ENCODE measurements at regions not wholly inside any gene's neighbourhood (a gene's known extent, or its start where the extent isn't known, plus 50 kb on each side); places are given as distances from the start of the nearest gene placed in this dataset.
"Not testable (repeated sequence)": the region's sequence is repeated elsewhere in the genome, so short reads cannot be mapped to it uniquely, and the experiment has no call there.

- not testable (repeated sequence) for H3K27ac Mint-ChIP-seq; H3K27me3 Mint-ChIP-seq (ENCODE audit: insufficient read depth); H3K4me1 Mint-ChIP-seq (ENCODE audit: low read depth); H3K36me3 Mint-ChIP-seq (ENCODE audit: low read depth); H3K9me3 Mint-ChIP-seq; H3K4me3 Mint-ChIP-seq
- peak; percentile 55 for TF ChIP-seq CTCF (IDR thresholded peaks at IDR 0.05)
- peak; percentile 1 for DNase-seq
Measured at GRCh38 chr6:58047865-58048264, 730.4 kb downstream of the PRIM2 start.

GRCh38 chr6:58055465-58056176 lies 738.2 kb downstream of the PRIM2 start:
- H3K27ac Mint-ChIP-seq; DNase-seq; H3K27me3 Mint-ChIP-seq (ENCODE audit: insufficient read depth); H3K9me3 Mint-ChIP-seq; H3K4me1 Mint-ChIP-seq (ENCODE audit: low read depth); H3K36me3 Mint-ChIP-seq (ENCODE audit: low read depth); H3K4me3 Mint-ChIP-seq: not testable (repeated sequence)

- not testable (repeated sequence) for H3K4me1 Mint-ChIP-seq (ENCODE audit: low read depth); H3K36me3 Mint-ChIP-seq (ENCODE audit: low read depth); H3K9me3 Mint-ChIP-seq; H3K4me3 Mint-ChIP-seq; H3K27me3 Mint-ChIP-seq (ENCODE audit: insufficient read depth)
- H3K27ac Mint-ChIP-seq, result peak overlapping the region; percentile 74
- DNase-seq, result peak; percentile 76
Measured at GRCh38 chr6:58059701-58060100, 742.3 kb downstream of the PRIM2 start.

- H3K9me3 Mint-ChIP-seq; H3K36me3 Mint-ChIP-seq (ENCODE audit: low read depth); H3K27ac Mint-ChIP-seq; H3K4me3 Mint-ChIP-seq; DNase-seq; H3K27me3 Mint-ChIP-seq (ENCODE audit: insufficient read depth); H3K4me1 Mint-ChIP-seq (ENCODE audit: low read depth): not testable (repeated sequence)
Measured at GRCh38 chr6:58063542-58063941, 746.1 kb downstream of the PRIM2 start.

- H3K27me3 Mint-ChIP-seq (ENCODE audit: insufficient read depth), result not testable (repeated sequence)
Measured at GRCh38 chr6:58067867-58068548, 750.6 kb downstream of the PRIM2 start.

GRCh38 chr6:58073263-58073662 lies 755.8 kb downstream of the PRIM2 start:
- H3K4me3 Mint-ChIP-seq, result no peak overlapping the region
- H3K9me3 Mint-ChIP-seq, result no peaks in the 10 kb centered on the region
- H3K4me1 Mint-ChIP-seq (ENCODE audit: low read depth), result no peaks in the 10 kb centered on the region
- H3K36me3 Mint-ChIP-seq (ENCODE audit: low read depth), result no peaks in the 10 kb centered on the region
- no peak for DNase-seq
- peaks cover 5% of the 10 kb centered on the region for H3K27me3 Mint-ChIP-seq (ENCODE audit: insufficient read depth)
- no peak for TF ChIP-seq CTCF (IDR thresholded peaks at IDR 0.05)
- H3K27ac Mint-ChIP-seq, result no peak overlapping the region

More at GRCh38 chr6:58067867-58068548, 750.6 kb downstream of the PRIM2 start:
- H3K4me3 Mint-ChIP-seq; DNase-seq; H3K4me1 Mint-ChIP-seq (ENCODE audit: low read depth); H3K27ac Mint-ChIP-seq; H3K36me3 Mint-ChIP-seq (ENCODE audit: low read depth); H3K9me3 Mint-ChIP-seq: not testable (repeated sequence)

- not testable (repeated sequence) for H3K36me3 Mint-ChIP-seq (ENCODE audit: low read depth); H3K27me3 Mint-ChIP-seq (ENCODE audit: insufficient read depth); H3K27ac Mint-ChIP-seq; H3K9me3 Mint-ChIP-seq; DNase-seq; H3K4me1 Mint-ChIP-seq (ENCODE audit: low read depth); H3K4me3 Mint-ChIP-seq
Measured at GRCh38 chr6:58090067-58090466, 772.6 kb downstream of the PRIM2 start.

- not testable (repeated sequence) for H3K4me1 Mint-ChIP-seq (ENCODE audit: low read depth); H3K27ac Mint-ChIP-seq; H3K36me3 Mint-ChIP-seq (ENCODE audit: low read depth); H3K4me3 Mint-ChIP-seq; DNase-seq; H3K9me3 Mint-ChIP-seq; H3K27me3 Mint-ChIP-seq (ENCODE audit: insufficient read depth)
Measured at GRCh38 chr6:58097251-58097650, 779.8 kb downstream of the PRIM2 start.

Data from HFFc6 (cell line).